ENCODE measurements at regions not wholly inside any gene's neighbourhood (a gene's known extent, or its start where the extent isn't known, plus 50 kb on each side); places are given as distances from the start of the nearest gene placed in this dataset.
"Not testable (repeated sequence)": the region's sequence is repeated elsewhere in the genome, so short reads cannot be mapped to it uniquely, and the experiment has no call there.

DNA sequence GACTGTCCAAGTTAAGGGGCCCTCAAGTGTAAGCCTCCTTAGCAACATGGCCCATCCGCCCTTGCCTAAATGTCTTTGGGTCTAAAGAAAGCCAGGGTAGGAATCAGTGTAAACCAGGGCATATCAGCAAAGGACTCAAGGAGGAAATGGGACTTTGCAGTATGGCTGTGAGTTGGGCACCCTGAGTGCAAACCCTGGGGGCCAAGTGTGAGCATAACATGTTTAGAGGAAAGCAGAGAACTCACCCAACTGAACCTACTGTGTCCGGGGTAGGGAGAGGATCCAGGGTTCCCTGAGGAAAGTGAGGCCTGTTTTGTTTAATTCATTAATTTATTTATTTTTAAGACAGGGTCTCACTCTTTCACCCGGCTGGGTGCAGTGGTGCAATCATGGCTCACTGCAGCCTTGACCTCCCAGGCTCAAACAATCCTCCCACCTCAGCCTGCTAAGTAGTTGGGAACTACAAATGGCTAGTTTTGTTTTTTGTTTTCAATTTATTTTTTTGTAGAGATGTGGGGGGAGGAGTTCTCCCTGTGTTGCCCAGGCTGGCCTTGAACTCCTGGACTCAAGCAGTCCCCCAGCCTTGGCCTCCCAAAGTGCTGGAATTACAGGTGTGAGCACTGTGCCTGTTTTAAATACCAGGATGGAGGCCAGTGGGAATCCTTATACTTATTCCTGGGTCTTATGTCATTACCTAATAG is 51.0 kb upstream of the ACTR3 start:
- no peak for DNase-seq (ENCODE audit: low spot score)
- ATAC-seq: no peak
- intact Hi-C loops (cut with DNase I): no loop called here

- ATAC-seq: no peak
- intact Hi-C loops (cut with DNase I): no loop called here
- no peak for DNase-seq (ENCODE audit: low spot score)
Observed at GRCh38 chr2:113838277-113838676, 51.6 kb upstream of the ACTR3 start.

- ATAC-seq (no peak), DNase-seq (ENCODE audit: low spot score) (no peak)
- intact Hi-C loops (cut with DNase I): no loop called here
Observed at GRCh38 chr2:113834051-113834730, 55.7 kb upstream of the ACTR3 start.

DNA sequence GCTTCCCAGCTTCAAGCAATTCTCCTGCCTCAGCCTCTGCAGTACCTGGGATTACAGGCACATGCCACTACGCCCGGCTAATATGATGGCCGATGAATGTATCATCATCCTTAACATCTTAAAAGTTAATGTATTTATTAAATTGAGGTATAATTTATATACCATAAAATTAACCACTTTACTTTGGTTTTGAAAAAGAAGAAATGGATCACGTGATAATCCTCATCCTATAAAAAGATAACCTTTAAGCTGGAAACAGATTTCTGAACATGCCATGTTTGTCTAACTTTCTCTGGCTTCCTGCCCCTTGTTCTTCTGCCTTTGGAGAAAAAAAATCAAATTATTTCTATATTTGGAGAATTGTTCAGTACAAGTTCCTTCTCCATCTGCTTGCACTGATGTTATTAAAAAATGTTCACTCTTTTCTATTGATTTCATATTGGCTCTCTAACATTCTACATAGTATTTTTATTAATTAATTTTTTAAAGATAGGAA is 57.0 kb upstream of the ACTR3 start:
- intact Hi-C loops (cut with DNase I): no loop called here
- no peak for DNase-seq (ENCODE audit: low spot score)
- ATAC-seq: no peak

DNA sequence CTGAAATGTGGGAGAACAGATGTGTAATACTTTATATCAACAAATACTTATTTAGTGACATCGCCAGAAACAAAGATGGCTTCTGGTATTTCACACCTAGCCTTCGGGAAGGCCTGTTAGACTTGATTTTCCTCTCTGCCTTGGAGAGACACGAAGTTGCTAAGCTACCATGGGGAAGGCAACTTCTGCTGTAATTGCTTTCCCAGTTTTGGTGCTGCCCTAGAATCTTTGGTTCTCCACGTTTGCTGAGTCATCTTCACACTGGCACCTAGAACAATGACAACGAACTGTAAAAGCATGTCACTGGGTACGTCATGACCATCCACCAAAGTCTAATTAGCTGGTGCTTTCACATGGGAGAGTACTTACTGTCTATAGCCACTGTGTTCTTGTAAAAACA is 58.7 kb upstream of the ACTR3 start:
- DNase-seq (ENCODE audit: low spot score) (no peak), ATAC-seq (no peak)
- intact Hi-C loops (cut with DNase I): no loop called here

GRCh38 chr2:113829761-113830160 is 60.1 kb upstream of the ACTR3 start:
- ATAC-seq (no peak), DNase-seq (ENCODE audit: low spot score) (no peak)
- intact Hi-C loops (cut with DNase I): no loop called here

DNA sequence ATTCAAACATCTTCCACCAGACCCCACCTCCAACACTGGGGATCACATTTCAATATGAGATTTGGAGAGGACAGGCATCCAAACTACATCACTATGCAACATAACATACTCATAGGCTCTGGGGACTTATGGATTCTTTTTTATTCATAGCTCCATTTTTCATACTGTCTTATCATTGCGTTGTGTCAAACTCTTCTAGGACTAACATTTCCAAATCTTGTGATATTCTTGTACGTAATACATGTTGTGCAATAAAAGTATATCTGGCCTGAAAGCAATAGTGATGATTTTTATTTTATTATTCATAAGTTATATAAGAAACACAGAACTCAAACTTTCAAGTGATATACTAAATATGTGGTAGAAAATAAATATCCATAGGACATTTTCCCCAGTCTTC is 60.6 kb upstream of the ACTR3 start:
- ATAC-seq (no peak), DNase-seq (ENCODE audit: low spot score) (no peak)
- intact Hi-C loops (cut with DNase I): no loop called here

DNA sequence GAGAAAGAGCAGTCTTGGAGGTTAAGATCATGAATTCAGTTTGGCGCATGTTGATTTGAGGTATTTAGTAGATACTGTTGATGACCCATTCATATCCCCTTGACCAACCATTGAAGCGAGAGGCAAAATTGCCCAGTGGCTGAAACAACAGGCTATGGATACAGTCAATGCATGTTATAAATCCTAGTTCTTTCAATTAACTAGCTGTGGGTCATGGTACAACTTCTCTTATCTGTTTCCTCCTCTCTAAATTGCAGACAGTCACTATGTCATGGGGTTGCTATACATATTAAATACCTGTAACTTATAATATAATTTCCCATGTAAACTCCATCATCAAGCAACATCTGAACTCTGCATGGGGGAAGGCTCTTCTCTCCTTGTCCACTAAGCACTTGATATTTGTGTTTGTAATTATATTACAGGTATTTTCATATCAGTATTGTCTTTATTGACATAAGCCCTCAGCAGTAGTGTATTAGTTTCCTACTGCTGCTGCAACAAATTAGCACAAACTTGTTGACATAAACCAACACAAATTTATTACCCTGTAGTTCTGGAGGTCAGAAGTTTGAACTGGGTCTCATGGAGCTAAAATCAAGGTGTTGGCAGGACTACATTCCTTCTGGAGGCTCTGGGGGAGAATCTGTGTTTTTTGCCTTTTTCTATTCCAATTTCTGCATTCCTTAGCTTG is 61.7 kb upstream of the ACTR3 start:
- no peak for ATAC-seq
- intact Hi-C loops (cut with DNase I): no loop called here
- DNase-seq (ENCODE audit: low spot score): no peak

DNA sequence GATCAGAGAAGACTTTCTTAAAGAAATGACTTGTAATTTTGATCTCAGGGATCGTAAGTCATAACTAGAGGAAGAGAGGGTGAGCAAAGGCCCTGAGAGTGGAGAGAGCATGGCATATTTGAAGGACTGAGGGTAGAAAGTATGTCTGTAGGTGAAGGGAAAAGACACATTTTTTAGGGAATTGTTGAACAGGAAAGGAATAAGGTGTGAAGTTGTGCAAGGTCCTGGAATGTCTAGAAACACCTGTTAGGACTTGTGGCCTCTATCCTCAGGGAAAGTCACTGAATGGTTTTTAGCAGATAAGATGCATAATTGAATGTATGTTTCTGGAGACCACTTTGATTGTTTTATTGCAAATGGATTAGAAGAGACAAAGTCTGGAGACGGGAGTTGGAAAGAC is 62.5 kb upstream of the ACTR3 start:
- no peak for ATAC-seq
- DNase-seq (ENCODE audit: low spot score): no peak
- intact Hi-C loops (cut with DNase I): no loop called here

- ATAC-seq (no peak), DNase-seq (ENCODE audit: low spot score) (no peak)
- intact Hi-C loops (cut with DNase I): no loop called here
Observed at GRCh38 chr2:113826346-113827285, 63.3 kb upstream of the ACTR3 start.

GRCh38 chr2:113823716-113824595 is 65.9 kb upstream of the ACTR3 start:
- DNase-seq (ENCODE audit: low spot score): no peak
- intact Hi-C loops (cut with DNase I): no loop called here

DNA sequence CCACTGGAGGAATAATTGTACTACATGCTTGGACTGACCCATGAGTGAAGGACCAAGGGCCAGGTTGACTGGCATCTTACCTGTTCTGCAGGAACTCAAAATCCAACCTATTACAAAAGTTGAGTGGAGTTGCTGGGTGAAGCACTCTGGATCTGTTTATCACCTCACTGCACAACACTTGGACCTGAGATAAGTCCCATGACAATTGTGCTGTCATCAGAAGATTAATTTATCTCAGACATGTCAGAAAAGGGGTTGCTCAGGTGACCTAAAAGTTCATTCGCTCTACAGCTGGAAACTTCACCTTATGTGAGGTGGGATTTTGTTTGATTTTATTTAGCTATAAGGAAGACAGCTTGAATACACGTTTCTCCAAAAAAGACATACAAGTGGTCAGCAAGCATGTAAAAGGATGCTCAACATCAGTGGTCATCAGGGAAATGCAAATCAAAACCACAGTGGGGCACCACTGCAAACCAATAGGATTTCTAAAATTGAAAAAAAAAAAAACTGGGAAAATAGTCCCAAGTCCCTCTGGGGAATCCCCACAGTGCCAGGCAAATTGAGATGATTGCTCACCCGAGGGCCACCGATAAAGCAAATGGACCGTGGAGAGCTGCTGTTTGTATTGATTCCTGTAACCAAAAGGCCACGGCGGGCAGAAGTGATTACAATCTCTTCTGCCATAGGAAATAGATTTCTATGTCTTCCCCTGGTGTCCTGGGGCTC is 65.8 kb upstream of the SLC35F5 start:
- intact Hi-C loops (cut with DNase I): no loop called here
- DNase-seq (ENCODE audit: low spot score) (no peak), ATAC-seq (no peak)

More at GRCh38 chr2:113823716-113824595, 65.9 kb upstream of the ACTR3 start:
- ATAC-seq: peak; percentile 76

DNA sequence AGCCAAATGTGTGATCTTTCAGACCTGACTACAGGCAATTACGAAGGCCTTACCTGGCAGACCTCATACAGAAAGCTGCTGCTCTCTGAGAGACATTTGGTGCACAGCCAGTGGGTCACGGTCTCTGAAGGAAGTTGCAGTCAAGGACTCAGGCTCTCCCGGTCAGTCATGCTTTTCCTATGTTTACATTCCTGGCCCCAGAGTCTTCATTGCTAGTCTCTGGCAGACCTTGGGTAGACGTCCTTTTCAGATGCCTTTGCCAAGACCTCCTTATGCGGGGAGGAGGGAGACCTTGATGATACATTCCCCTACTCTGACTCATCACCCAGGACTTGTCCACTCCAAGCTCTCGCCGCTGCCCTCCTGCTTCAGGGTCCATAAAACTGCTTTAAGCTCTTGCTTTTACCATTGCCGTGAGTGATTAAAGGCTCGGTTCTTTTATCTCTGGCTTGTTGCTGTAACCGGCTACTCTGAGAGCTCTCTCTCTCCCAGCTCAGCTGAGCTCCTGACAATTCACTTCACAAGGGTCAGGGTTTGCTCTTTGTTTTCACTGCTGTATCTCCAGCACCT is 62.0 kb upstream of the SLC35F5 start:
- intact Hi-C loops (cut with DNase I): no loop called here
- ATAC-seq: peak; percentile 73
- no peak for DNase-seq (ENCODE audit: low spot score)

- intact Hi-C loops (cut with DNase I); DNase-seq (ENCODE audit: low spot score); ATAC-seq: not testable (repeated sequence)
Observed at GRCh38 chr2:113813396-113813795, 57.0 kb upstream of the SLC35F5 start.

- no peak for DNase-seq (ENCODE audit: low spot score)
- no peak for ATAC-seq
- intact Hi-C loops (cut with DNase I): no loop called here
Observed at GRCh38 chr2:113812204-113812603, 55.8 kb upstream of the SLC35F5 start.

- ATAC-seq (no peak), DNase-seq (ENCODE audit: low spot score) (no peak)
- intact Hi-C loops (cut with DNase I): no loop called here
Observed at GRCh38 chr2:113809076-113809736, 52.8 kb upstream of the SLC35F5 start.

- DNase-seq (ENCODE audit: low spot score) (no peak), ATAC-seq (no peak)
- intact Hi-C loops (cut with DNase I): no loop called here
Observed at GRCh38 chr2:113807721-113808120, 51.3 kb upstream of the SLC35F5 start.
